ENCODE measurements at regions not wholly inside any gene's neighbourhood (a gene's known extent, or its start where the extent isn't known, plus 50 kb on each side); places are given as distances from the start of the nearest gene placed in this dataset.

DNA sequence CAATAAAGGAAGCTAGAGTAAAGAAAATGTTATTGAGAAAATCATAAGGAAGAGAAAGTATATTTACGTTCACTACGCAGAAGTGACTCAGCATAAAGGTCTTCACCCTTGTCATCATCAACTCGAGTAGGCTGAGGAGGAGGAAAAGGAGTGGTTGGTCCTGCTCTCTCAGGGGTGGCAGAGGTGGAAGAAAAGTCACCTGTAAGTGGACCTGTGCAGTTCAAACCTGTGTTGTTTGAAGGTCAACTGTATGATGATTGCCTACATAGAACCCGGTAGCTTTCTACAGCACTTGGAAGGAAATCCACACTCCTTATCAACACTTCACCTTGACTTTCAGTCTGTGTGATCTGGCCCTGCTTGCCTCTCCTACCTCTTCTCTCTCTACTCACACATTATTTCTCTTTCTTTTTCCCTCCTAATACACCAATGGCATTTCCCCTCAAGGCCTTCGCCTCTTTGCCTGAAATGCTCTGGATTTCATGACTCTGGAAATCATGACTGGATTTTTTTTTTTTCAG is 109.3 kb upstream of the CPEB4 start:
- TF ChIP-seq, protein P1, sequence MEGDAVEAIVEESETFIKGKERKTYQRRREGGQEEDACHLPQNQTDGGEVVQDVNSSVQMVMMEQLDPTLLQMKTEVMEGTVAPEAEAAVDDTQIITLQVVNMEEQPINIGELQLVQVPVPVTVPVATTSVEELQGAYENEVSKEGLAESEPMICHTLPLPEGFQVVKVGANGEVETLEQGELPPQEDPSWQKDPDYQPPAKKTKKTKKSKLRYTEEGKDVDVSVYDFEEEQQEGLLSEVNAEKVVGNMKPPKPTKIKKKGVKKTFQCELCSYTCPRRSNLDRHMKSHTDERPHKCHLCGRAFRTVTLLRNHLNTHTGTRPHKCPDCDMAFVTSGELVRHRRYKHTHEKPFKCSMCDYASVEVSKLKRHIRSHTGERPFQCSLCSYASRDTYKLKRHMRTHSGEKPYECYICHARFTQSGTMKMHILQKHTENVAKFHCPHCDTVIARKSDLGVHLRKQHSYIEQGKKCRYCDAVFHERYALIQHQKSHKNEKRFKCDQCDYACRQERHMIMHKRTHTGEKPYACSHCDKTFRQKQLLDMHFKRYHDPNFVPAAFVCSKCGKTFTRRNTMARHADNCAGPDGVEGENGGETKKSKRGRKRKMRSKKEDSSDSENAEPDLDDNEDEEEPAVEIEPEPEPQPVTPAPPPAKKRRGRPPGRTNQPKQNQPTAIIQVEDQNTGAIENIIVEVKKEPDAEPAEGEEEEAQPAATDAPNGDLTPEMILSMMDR (IDR thresholded peaks at IDR 0.05; ENCODE audit: low read depth, low read length, missing input control) = no peak
- TF ChIP-seq TAF1 (conservative IDR thresholded peaks at IDR 0.05) = no peak
- no peak for TF ChIP-seq YY1 (IDR thresholded peaks at IDR 0.05)
- TF ChIP-seq, protein P2, sequence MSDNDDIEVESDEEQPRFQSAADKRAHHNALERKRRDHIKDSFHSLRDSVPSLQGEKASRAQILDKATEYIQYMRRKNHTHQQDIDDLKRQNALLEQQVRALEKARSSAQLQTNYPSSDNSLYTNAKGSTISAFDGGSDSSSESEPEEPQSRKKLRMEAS (IDR thresholded peaks at IDR 0.05) = no peak

Measured in liver (tissue), 3 donors.